ENCODE measurements at regions not wholly inside any gene's neighbourhood (a gene's known extent, or its start where the extent isn't known, plus 50 kb on each side); places are given as distances from the start of the nearest gene placed in this dataset.

GRCh38 chr2:133863106-133863800 is 295.0 kb upstream of the NCKAP5 start:
- H3K79me2 ChIP-seq (ENCODE audit: insufficient read depth, low read length): no peaks in the 10 kb centered on the region
- DNase-seq (ENCODE audit: low read depth, low spot score): no peak
- no peak overlapping the region for H3K4me2 ChIP-seq (ENCODE audit: low read length)
- H3K9me2 ChIP-seq (ENCODE audit: insufficient read depth): no peaks in the 10 kb centered on the region
- no peak for ATAC-seq
- no peak overlapping the region for H2AFZ ChIP-seq (ENCODE audit: low read depth, low read length, poor library complexity, severe bottlenecking)
- intact Hi-C loops (cut with micrococcal nuclease): no loop called here
- ChIA-PET CTCF (no interaction called here), POLR2A (no interaction called here), RAD21 (ENCODE audit: low non-redundant PET in 1 of 2, low total read pairs in 2 of 2, uncharacterized antibody in 2 of 2, unreplicated experiment in 2 of 2) (no interaction called here)
- H3K27ac ChIP-seq (ENCODE audit: low read depth, low read length): no peak overlapping the region
- no peaks in the 10 kb centered on the region for H3K4me1 ChIP-seq (ENCODE audit: control insufficient read depth in 1 of 2, insufficient read depth in 2 of 2, low read length in 2 of 2)
- H3K9me3 ChIP-seq (ENCODE audit: control insufficient read depth in 1 of 2, insufficient read depth in 1 of 2, low read depth in 1 of 2, low read length in 2 of 2): no peaks in the 10 kb centered on the region
- TF ChIP-seq RAD21 (IDR thresholded peaks at IDR 0.05; ENCODE audit: low read depth) (no peak), POLR2A (IDR thresholded peaks at IDR 0.05; ENCODE audit: borderline replicate concordance, extremely low read depth, insufficient read depth, insufficient read length) (no peak), CEBPB (IDR thresholded peaks at IDR 0.05; ENCODE audit: low read depth) (no peak), SIN3A (IDR thresholded peaks at IDR 0.05; ENCODE audit: low read depth) (no peak), CBX3 (IDR thresholded peaks at IDR 0.05; ENCODE audit: low read depth) (no peak), ZNF274 (IDR thresholded peaks at IDR 0.05; ENCODE audit: low read depth, low read length) (no peak)
- no peak overlapping the region for H3K4me3 ChIP-seq (replicated peaks in 1 of 2; ENCODE audit: low read depth in 1 of 2, low read length in 2 of 2)
- H3K9ac ChIP-seq (ENCODE audit: low read length): no peak overlapping the region
- H4K20me1 ChIP-seq (ENCODE audit: insufficient read depth): no peaks in the 10 kb centered on the region
- peaks cover 7% of the 10 kb centered on the region for H3K27me3 ChIP-seq (ENCODE audit: insufficient read depth, low read length)
- no TSS peak for BruUV-seq (replicated peaks)
- H3K36me3 ChIP-seq (ENCODE audit: control insufficient read depth in 1 of 2, insufficient read depth in 2 of 2, low read length in 2 of 2): no peaks in the 10 kb centered on the region

- H3K9me3 ChIP-seq (ENCODE audit: control insufficient read depth in 1 of 2, insufficient read depth in 1 of 2, low read depth in 1 of 2, low read length in 2 of 2): no peaks in the 10 kb centered on the region
- POLR2A ChIA-PET: no interaction called here
- RAD21 ChIA-PET (ENCODE audit: low non-redundant PET in 1 of 2, low total read pairs in 2 of 2, uncharacterized antibody in 2 of 2, unreplicated experiment in 2 of 2): no interaction called here
- TF ChIP-seq RAD21 (IDR thresholded peaks at IDR 0.05; ENCODE audit: low read depth): no peak
- H2AFZ ChIP-seq (ENCODE audit: low read depth, low read length, poor library complexity, severe bottlenecking): no peak overlapping the region
- no TSS peak for BruUV-seq (replicated peaks)
- H4K20me1 ChIP-seq (ENCODE audit: insufficient read depth): no peaks in the 10 kb centered on the region
- intact Hi-C loops (cut with micrococcal nuclease): no loop called here
- no peak for ATAC-seq
- H3K79me2 ChIP-seq (ENCODE audit: insufficient read depth, low read length): no peaks in the 10 kb centered on the region
- no peak overlapping the region for H3K9ac ChIP-seq (ENCODE audit: low read length)
- H3K4me2 ChIP-seq (ENCODE audit: low read length): no peak overlapping the region
- no peaks in the 10 kb centered on the region for H3K36me3 ChIP-seq (ENCODE audit: control insufficient read depth in 1 of 2, insufficient read depth in 2 of 2, low read length in 2 of 2)
- CTCF ChIA-PET: no interaction called here
- no peak overlapping the region for H3K27ac ChIP-seq (ENCODE audit: low read depth, low read length)
- no peak overlapping the region for H3K4me3 ChIP-seq (replicated peaks in 1 of 2; ENCODE audit: low read depth in 1 of 2, low read length in 2 of 2)
- no peaks in the 10 kb centered on the region for H3K4me1 ChIP-seq (ENCODE audit: control insufficient read depth in 1 of 2, insufficient read depth in 2 of 2, low read length in 2 of 2)
- H3K9me2 ChIP-seq (ENCODE audit: insufficient read depth): no peaks in the 10 kb centered on the region
- H3K27me3 ChIP-seq (ENCODE audit: insufficient read depth, low read length): peaks cover 8% of the 10 kb centered on the region
- DNase-seq (ENCODE audit: low read depth, low spot score): no peak
Measured at GRCh38 chr2:133865141-133865540, 296.9 kb upstream of the NCKAP5 start.
